ENCODE measurements at regions not wholly inside any gene's neighbourhood (a gene's known extent, or its start where the extent isn't known, plus 50 kb on each side); places are given as distances from the start of the nearest gene placed in this dataset.

- Histone ChIP-seq H3K36me3 (no peaks in the 10 kb centered on the region), H3K9me3 (peaks cover 0 to 8% (median 0%) of the 10 kb centered on the region in 11 donors), H3K4me3 (no peak overlapping the region), H3K27me3 (peaks cover 0 to 13% (median 0%) of the 10 kb centered on the region in 7 donors), H3K4me1 (no peaks in the 10 kb centered on the region), H3K27ac (no peak overlapping the region)
- TF ChIP-seq CTCF (IDR thresholded peaks at IDR 0.05): no peak
- DNase-seq: no peak
- intact Hi-C loops (cut with DNase I): no loop called here
- ATAC-seq: no peak
- WGBS, 2 donors: 78 to 83% methylated on average over 2 of the region's 2 CpGs
These were observed 377.2 kb downstream of the SUCLA2 start for GRCh38 chr13:47623862-47624261.

DNA sequence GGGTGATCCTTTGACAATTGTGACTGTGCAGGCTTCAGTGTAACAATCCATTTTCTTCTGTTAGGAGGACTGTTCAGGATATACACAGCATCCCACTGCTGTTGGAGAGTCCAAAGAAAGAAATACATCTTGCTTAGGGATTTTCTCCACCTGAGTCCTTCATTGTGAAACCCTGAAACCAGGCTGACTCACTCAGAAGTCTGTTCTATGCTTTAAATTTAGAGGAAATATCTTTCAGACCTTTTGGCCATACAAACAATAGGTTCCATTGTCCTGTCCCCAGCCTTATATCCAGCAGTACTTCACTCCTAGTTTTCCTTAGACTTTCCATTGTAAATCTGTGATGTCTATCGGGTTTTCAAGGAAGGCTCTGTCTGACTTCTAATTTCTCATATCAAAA is 379.1 kb downstream of the SUCLA2 start:
- H3K27ac ChIP-seq: no peak overlapping the region
- H3K9me3 ChIP-seq: peaks cover 0 to 21% (median 0%) of the 10 kb centered on the region in 11 donors
- H3K27me3 ChIP-seq: peaks cover 0 to 13% (median 0%) of the 10 kb centered on the region in 7 donors
- 56 to 60% methylated on average over 1 of the region's 1 CpG for WGBS, 2 donors
- no peak for TF ChIP-seq CTCF (IDR thresholded peaks at IDR 0.05)
- H3K4me3 ChIP-seq: no peak overlapping the region
- H3K36me3 ChIP-seq: no peaks in the 10 kb centered on the region
- H3K4me1 ChIP-seq: no peaks in the 10 kb centered on the region
- ATAC-seq (no peak), DNase-seq (no peak)
- intact Hi-C loops (cut with DNase I): no loop called here

DNA sequence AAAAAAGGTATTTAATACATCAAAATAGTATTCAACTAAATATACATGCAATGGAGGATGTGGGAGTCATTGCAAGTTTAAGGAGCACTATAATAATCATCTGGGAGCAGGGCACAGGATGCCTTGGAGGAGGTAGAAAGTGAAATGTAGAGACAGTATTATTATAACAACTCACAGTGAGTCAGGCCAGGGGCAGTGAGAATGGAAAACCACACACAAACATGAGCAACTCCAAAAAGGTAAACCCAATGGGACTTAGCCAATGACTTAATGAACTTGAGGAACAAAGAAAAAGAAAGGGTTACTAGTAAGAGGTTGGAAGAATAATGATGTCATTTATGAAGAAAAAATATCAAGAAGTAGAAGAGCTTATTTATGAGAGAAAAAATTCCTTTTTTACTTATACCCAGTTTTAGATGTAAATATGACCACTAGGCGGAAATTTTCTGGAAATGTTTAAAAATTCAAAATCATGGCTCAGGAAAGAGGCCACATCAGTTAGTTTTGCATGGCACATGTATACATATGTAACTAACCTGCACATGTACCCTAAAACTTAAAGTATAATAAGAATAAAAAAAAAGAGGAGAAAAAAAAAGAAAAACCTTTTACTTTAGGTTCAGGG is 389.3 kb downstream of the SUCLA2 start:
- no peaks in the 10 kb centered on the region for H3K27me3 ChIP-seq
- H3K9me3 ChIP-seq: peaks cover 0 to 16% (median 0%) of the 10 kb centered on the region in 11 donors
- intact Hi-C loops (cut with DNase I): no loop called here
- H3K4me1 ChIP-seq: no peaks in the 10 kb centered on the region
- no peak for TF ChIP-seq CTCF (IDR thresholded peaks at IDR 0.05)
- H3K4me3 ChIP-seq: no peak overlapping the region
- WGBS, 2 donors: 91 to 98% methylated on average over 1 of the region's 1 CpG
- ATAC-seq (no peak), DNase-seq (no peak)
- H3K36me3 ChIP-seq: no peaks in the 10 kb centered on the region
- H3K27ac ChIP-seq: no peak overlapping the region

GRCh38 chr13:47610687-47611086 is 390.4 kb downstream of the SUCLA2 start:
- no peak overlapping the region for H3K27ac ChIP-seq
- intact Hi-C loops (cut with DNase I): no loop called here
- H3K4me3 ChIP-seq: no peak overlapping the region
- ATAC-seq (no peak), DNase-seq (no peak)
- TF ChIP-seq CTCF (IDR thresholded peaks at IDR 0.05): no peak
- no peaks in the 10 kb centered on the region for H3K27me3 ChIP-seq
- H3K36me3 ChIP-seq: no peaks in the 10 kb centered on the region
- H3K9me3 ChIP-seq: peaks cover 0 to 16% (median 0%) of the 10 kb centered on the region in 11 donors
- 79 to 88% methylated on average over 3 of the region's 3 CpGs for WGBS, 2 donors
- no peaks in the 10 kb centered on the region for H3K4me1 ChIP-seq
